OCI-LY7 (cell line): ENCODE measurements at regions not wholly inside any gene's neighbourhood (a gene's known extent, or its start where the extent isn't known, plus 50 kb on each side); places are given as distances from the start of the nearest gene placed in this dataset.
"Not testable (repeated sequence)": the region's sequence is repeated elsewhere in the genome, so short reads cannot be mapped to it uniquely, and the experiment has no call there.

Source experiments
- BruUV-seq: library from RNA; stranded (reverse); fragments of 400-500 nt; replicated peaks from 2 replicates; lab custom pipeline; 2021; lab: Mats Ljungman, UMichigan
- CTCF ChIA-PET: fragments of 300-600 bp; sonication (Branson Sonifier 250); formaldehyde crosslinking; loops from one replicate; lab custom pipeline; 2022; ENCODE audit warnings: antibody characterized with exemption; ENCODE audit not compliant: unreplicated experiment; lab: Charles Lee
- POLR2A ChIA-PET: fragments of 300-600 bp; sonication (Branson Sonifier 250); formaldehyde crosslinking; loops from one replicate; lab custom pipeline; 2022; ENCODE audit warnings: antibody characterized with exemption; lab: Charles Lee
- DNase-seq: peaks from one replicate; pipeline ENCODE4 v3.0.0-alpha.2; 2015; ENCODE audit warnings: low spot score
- H2AFZ ChIP-seq: fragments of 200-600 bp; sonication (generic), shearing (Covaris generic); 2 replicates; pipeline ENCODE4 v1.6.1; 2014; ENCODE audit warnings: mild to moderate bottlenecking, antibody characterized with exemption, low read length, moderate library complexity
- H3K27ac ChIP-seq: fragments of 200-600 bp; sonication (generic); 2 replicates; pipeline ENCODE4 v1.5.1; 2014; ENCODE audit warnings: mixed run types, low read depth, mild to moderate bottlenecking, moderate library complexity, low read length, inconsistent platforms; ENCODE audit not compliant: poor library complexity, severe bottlenecking
- H3K36me3 ChIP-seq: fragments of 200-600 bp; sonication (generic); 2 replicates; pipeline ENCODE4 v1.6.1; 2014; ENCODE audit warnings: mild to moderate bottlenecking, antibody characterized with exemption, low read length, moderate library complexity, mixed read lengths; ENCODE audit not compliant: insufficient read depth
- H3K4me1 ChIP-seq: fragments of 200-600 bp; sonication (generic); 2 replicates; pipeline ENCODE4 v1.5.1; 2014; ENCODE audit warnings: mild to moderate bottlenecking, low read length; ENCODE audit not compliant: insufficient read depth, poor library complexity, severe bottlenecking
- H3K4me2 ChIP-seq: fragments of 200-600 bp; sonication (generic); 2 replicates; pipeline ENCODE4 v1.6.1; 2014; ENCODE audit warnings: mild to moderate bottlenecking, low read length
- H3K4me3 ChIP-seq: fragments of 200-600 bp; sonication (generic); 2 replicates; pipeline ENCODE4 v1.5.1; 2014; ENCODE audit warnings: mild to moderate bottlenecking, low read depth, low read length; ENCODE audit not compliant: poor library complexity, severe bottlenecking
- H3K79me2 ChIP-seq: fragments of 200-600 bp; sonication (generic); 2 replicates; pipeline ENCODE4 v1.6.1; 2016; ENCODE audit warnings: low read depth, mild to moderate bottlenecking, low read length, moderate library complexity, mixed read lengths; ENCODE audit not compliant: insufficient read depth
- H3K9me2 ChIP-seq: fragments of 200-600 bp; sonication (generic); 2 replicates; pipeline ENCODE4 v1.6.1; 2016; ENCODE audit warnings: mild to moderate bottlenecking, low read length, mixed read lengths; ENCODE audit not compliant: insufficient read depth
- H3K9me3 ChIP-seq: fragments of 200-600 bp; sonication (generic); 2 replicates; pipeline ENCODE4 v1.6.1; 2014; ENCODE audit warnings: mild to moderate bottlenecking, mixed run types, low read length, mixed read lengths
- H4K20me1 ChIP-seq: fragments of 200-600 bp; sonication (generic); 2 replicates; pipeline ENCODE4 v1.6.1; 2014; ENCODE audit warnings: mild to moderate bottlenecking, antibody characterized with exemption, low read length, moderate library complexity, mixed read lengths; ENCODE audit not compliant: insufficient read depth
- CTCF ChIP-seq: fragments of 200-600 bp; sonication (generic); conservative IDR thresholded peaks from 2 replicates; pipeline ENCODE4 v1.5.1; 2014; ENCODE audit warnings: mild to moderate bottlenecking, antibody characterized with exemption, low read length, moderate library complexity, mixed read lengths
- EZH2phosphoT487 ChIP-seq: fragments of 200-600 bp; sonication (generic); IDR thresholded peaks from 2 replicates; pipeline ENCODE4 v1.6.1; 2018; ENCODE audit warnings: low read depth, borderline replicate concordance, mild to moderate bottlenecking, mixed run types, antibody characterized with exemption, low read length, moderate library complexity, mixed read lengths
- intact Hi-C: fragments of 100-400 bp; cut with micrococcal nuclease; formaldehyde crosslinking; loops from one replicate; pipeline ENCODE4 v1.10.0; 2022; ENCODE audit not compliant: unreplicated experiment

- no peak for DNase-seq
- H3K4me3 ChIP-seq, result no peak overlapping the region
- H4K20me1 ChIP-seq, result no peaks in the 10 kb centered on the region
- H3K27ac ChIP-seq, result no peak overlapping the region
- no peak overlapping the region for H2AFZ ChIP-seq
- H3K4me2 ChIP-seq, result no peak overlapping the region
- H3K9me2 ChIP-seq, result no peaks in the 10 kb centered on the region
- intact Hi-C loops, result no loop called here
- ChIA-PET CTCF (no interaction called here), POLR2A (interaction anchor here (0.5 kb wide), 1 partner anchor 453 kb away, joined by 3 read pairs; no protein-coding TSS in a partner anchor)
- no peaks in the 10 kb centered on the region for H3K4me1 ChIP-seq
- no peak for TF ChIP-seq CTCF
- TF ChIP-seq EZH2phosphoT487, result no peak
- no peaks in the 10 kb centered on the region for H3K9me3 ChIP-seq
- no peaks in the 10 kb centered on the region for H3K79me2 ChIP-seq
- H3K36me3 ChIP-seq, result no peaks in the 10 kb centered on the region
- no TSS peak for BruUV-seq
Measured at GRCh38 chr9:76964612-76965011, 54.8 kb upstream of the FOXB2 start.

GRCh38 chr9:76962732-76963131 lies 56.7 kb upstream of the FOXB2 start:
- Histone ChIP-seq H3K4me2 (no peak overlapping the region), H3K9me2 (no peaks in the 10 kb centered on the region), H4K20me1 (no peaks in the 10 kb centered on the region), H3K4me1 (no peaks in the 10 kb centered on the region), H3K4me3 (no peak overlapping the region), H3K36me3 (no peaks in the 10 kb centered on the region), H2AFZ (no peak overlapping the region), H3K9me3 (no peaks in the 10 kb centered on the region), H3K79me2 (no peaks in the 10 kb centered on the region), H3K27ac (no peak overlapping the region)
- no peak for TF ChIP-seq EZH2phosphoT487
- no peak for TF ChIP-seq CTCF
- DNase-seq, result no peak
- CTCF ChIA-PET, result no interaction called here
- POLR2A ChIA-PET, result no interaction called here
- no TSS peak for BruUV-seq
- intact Hi-C loops, result no loop called here

GRCh38 chr9:76957258-76957657 lies 51.3 kb upstream of the PRUNE2 start:
- CTCF ChIA-PET, result no interaction called here
- POLR2A ChIA-PET, result no interaction called here
- no peaks in the 10 kb centered on the region for H3K9me3 ChIP-seq
- H3K27ac ChIP-seq, result no peak overlapping the region
- no peak overlapping the region for H3K4me3 ChIP-seq
- intact Hi-C loops, result no loop called here
- H3K9me2 ChIP-seq, result no peaks in the 10 kb centered on the region
- no peaks in the 10 kb centered on the region for H3K36me3 ChIP-seq
- no peaks in the 10 kb centered on the region for H3K79me2 ChIP-seq
- no peaks in the 10 kb centered on the region for H3K4me1 ChIP-seq
- H2AFZ ChIP-seq, result no peak overlapping the region
- no peak overlapping the region for H3K4me2 ChIP-seq
- no TSS peak for BruUV-seq
- no peaks in the 10 kb centered on the region for H4K20me1 ChIP-seq
- no peak for TF ChIP-seq EZH2phosphoT487
- no peak for TF ChIP-seq CTCF
- DNase-seq, result no peak

GRCh38 chr9:76956371-76956770 lies 50.5 kb upstream of the PRUNE2 start:
- POLR2A ChIA-PET, CTCF ChIA-PET, BruUV-seq: not testable (repeated sequence)

More at GRCh38 chr9:76956371-76956770, 50.5 kb upstream of the PRUNE2 start:
- H2AFZ ChIP-seq, H3K36me3 ChIP-seq, H3K4me3 ChIP-seq, H3K4me2 ChIP-seq, H3K27ac ChIP-seq, H3K79me2 ChIP-seq, intact Hi-C loops, DNase-seq, H3K9me2 ChIP-seq, H3K9me3 ChIP-seq, H4K20me1 ChIP-seq, H3K4me1 ChIP-seq: not testable (repeated sequence)
